Loucy (cell line): ENCODE measurements at regions not wholly inside any gene's neighbourhood (a gene's known extent, or its start where the extent isn't known, plus 50 kb on each side); places are given as distances from the start of the nearest gene placed in this dataset.

ENCODE experiments used
- H2AFZ ChIP-seq: fragments of 200-600 bp; sonication (generic); 2 replicates; pipeline ENCODE4 v1.6.0; 2016; ENCODE audit warnings: antibody characterized with exemption, mild to moderate bottlenecking, low read length, moderate library complexity
- H3F3A ChIP-seq: fragments of 200-600 bp; 2 replicates; pipeline ENCODE4 v1.6.0; 2016; ENCODE audit warnings: antibody characterized with exemption, low read depth, mild to moderate bottlenecking
- H3K27me3 ChIP-seq: fragments of 200-600 bp; sonication (generic); 2 replicates; pipeline ENCODE4 v1.6.1; 2014; ENCODE audit warnings: low read length, mild to moderate bottlenecking; ENCODE audit not compliant: insufficient read depth, poor library complexity, severe bottlenecking
- H3K36me3 ChIP-seq: fragments of 200-600 bp; sonication (generic); 2 replicates; pipeline ENCODE4 v1.6.1; 2016; ENCODE audit warnings: low read length; ENCODE audit not compliant: insufficient read depth
- H3K4me1 ChIP-seq: fragments of 200-600 bp; sonication (generic); 2 replicates; pipeline ENCODE4 v1.5.1; 2014; ENCODE audit warnings: low read length, mild to moderate bottlenecking; ENCODE audit not compliant: insufficient read depth, poor library complexity, severe bottlenecking
- H3K4me2 ChIP-seq: fragments of 200-600 bp; sonication (generic); 2 replicates; pipeline ENCODE4 v1.6.0; 2014; ENCODE audit warnings: antibody characterized with exemption, low read length, low read depth, mild to moderate bottlenecking; ENCODE audit not compliant: poor library complexity, severe bottlenecking
- H3K4me3 ChIP-seq: fragments of 200-600 bp; sonication (generic); 2 replicates; pipeline ENCODE4 v1.5.1; 2014; ENCODE audit warnings: low read length, mild to moderate bottlenecking, mixed read lengths; ENCODE audit not compliant: poor library complexity, severe bottlenecking
- H3K79me2 ChIP-seq: fragments of 200-600 bp; sonication (generic); 2 replicates; pipeline ENCODE4 v1.6.1; 2014; ENCODE audit warnings: low read length; ENCODE audit not compliant: insufficient read depth
- H3K9ac ChIP-seq: fragments of 200-600 bp; sonication (generic); 2 replicates; pipeline ENCODE4 v1.6.0; 2014; ENCODE audit warnings: mild to moderate bottlenecking, low read depth, low read length, moderate library complexity; ENCODE audit not compliant: poor library complexity, severe bottlenecking
- H3K9me2 ChIP-seq: fragments of 200-600 bp; sonication (generic); replicated peaks from 2 replicates; pipeline ENCODE4 v1.6.1; 2016; ENCODE audit warnings: low read depth, low read length, mixed read lengths
- H3K9me3 ChIP-seq: fragments of 200-600 bp; sonication (generic); 2 replicates; pipeline ENCODE4 v1.6.1; 2014; ENCODE audit warnings: mild to moderate bottlenecking, antibody characterized with exemption, low read length, low read depth; ENCODE audit not compliant: insufficient read depth
- H4K20me1 ChIP-seq: fragments of 200-600 bp; sonication (generic); 2 replicates; pipeline ENCODE4 v1.6.0; 2014; ENCODE audit warnings: antibody characterized with exemption, low read length, mild to moderate bottlenecking; ENCODE audit not compliant: insufficient read depth, poor library complexity, severe bottlenecking
- EZH2phosphoT487 ChIP-seq: fragments of 200-600 bp; IDR thresholded peaks from 2 replicates; pipeline ENCODE4 v1.6.1; 2018; ENCODE audit warnings: antibody characterized with exemption, mild to moderate bottlenecking, moderate library complexity, borderline replicate concordance
- TF ChIP-seq, protein P1 (sequence below): fragments of 200-600 bp; sonication (generic); conservative IDR thresholded peaks from 2 replicates; pipeline ENCODE4 v1.5.1; 2014; ENCODE audit warnings: mild to moderate bottlenecking, antibody characterized with exemption, low read length

DNA sequence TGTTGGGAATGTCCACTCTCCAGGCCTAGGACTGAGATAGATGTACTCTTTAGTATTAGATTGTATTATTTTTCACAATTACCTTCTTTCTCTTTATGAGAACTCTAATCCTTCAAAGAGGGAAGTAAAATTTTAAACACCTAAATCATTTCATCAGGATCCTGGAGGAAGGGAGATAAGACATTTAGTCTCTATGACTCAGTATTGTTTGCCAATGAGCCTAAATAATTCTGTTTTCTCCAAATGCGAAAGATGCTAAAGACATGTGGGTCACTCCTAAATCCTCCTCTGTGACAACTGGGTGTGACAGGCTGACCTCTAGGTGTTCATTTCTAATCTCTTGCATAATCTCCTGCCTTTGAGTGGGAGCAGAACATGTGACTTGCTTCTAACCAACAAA lies 1736.6 kb upstream of the MIR17HG start:
- Histone ChIP-seq H3K4me2 (no peak overlapping the region), H2AFZ (no peak overlapping the region), H3K9me3 (peaks cover 5% of the 10 kb centered on the region; the same call in 1 of the 2 replicates), H3K79me2 (no peaks in the 10 kb centered on the region), H3K4me3 (no peak overlapping the region), H3K9me2 (no peaks in the 10 kb centered on the region), H3K4me1 (no peaks in the 10 kb centered on the region), H3K9ac (no peak overlapping the region), H4K20me1 (no peaks in the 10 kb centered on the region), H3K27me3 (no peaks in the 10 kb centered on the region), H3F3A (no peaks in the 10 kb centered on the region), H3K36me3 (no peaks in the 10 kb centered on the region)
- TF ChIP-seq EZH2phosphoT487 = no peak
- TF ChIP-seq, protein P1, sequence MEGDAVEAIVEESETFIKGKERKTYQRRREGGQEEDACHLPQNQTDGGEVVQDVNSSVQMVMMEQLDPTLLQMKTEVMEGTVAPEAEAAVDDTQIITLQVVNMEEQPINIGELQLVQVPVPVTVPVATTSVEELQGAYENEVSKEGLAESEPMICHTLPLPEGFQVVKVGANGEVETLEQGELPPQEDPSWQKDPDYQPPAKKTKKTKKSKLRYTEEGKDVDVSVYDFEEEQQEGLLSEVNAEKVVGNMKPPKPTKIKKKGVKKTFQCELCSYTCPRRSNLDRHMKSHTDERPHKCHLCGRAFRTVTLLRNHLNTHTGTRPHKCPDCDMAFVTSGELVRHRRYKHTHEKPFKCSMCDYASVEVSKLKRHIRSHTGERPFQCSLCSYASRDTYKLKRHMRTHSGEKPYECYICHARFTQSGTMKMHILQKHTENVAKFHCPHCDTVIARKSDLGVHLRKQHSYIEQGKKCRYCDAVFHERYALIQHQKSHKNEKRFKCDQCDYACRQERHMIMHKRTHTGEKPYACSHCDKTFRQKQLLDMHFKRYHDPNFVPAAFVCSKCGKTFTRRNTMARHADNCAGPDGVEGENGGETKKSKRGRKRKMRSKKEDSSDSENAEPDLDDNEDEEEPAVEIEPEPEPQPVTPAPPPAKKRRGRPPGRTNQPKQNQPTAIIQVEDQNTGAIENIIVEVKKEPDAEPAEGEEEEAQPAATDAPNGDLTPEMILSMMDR = no peak

DNA sequence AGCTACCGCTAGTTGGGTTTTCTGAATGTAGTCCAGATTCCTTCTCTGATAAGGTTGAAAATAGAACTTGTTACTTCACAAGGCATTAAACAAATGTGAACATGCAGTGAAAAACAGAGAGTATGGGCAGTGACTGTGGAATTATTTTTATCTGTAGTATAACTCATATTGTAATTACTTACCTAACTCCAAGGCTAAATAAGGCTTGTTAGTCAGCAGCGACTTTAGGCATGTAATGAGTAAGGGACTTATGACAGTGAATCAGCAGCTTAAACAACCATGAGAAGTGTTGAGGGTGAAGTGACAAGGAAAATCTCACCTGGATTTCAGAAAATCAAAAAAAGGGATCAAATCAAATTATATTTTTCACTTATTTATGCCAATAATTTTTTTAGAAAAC lies 1719.5 kb upstream of the MIR17HG start:
- Histone ChIP-seq H3K4me1 (no peaks in the 10 kb centered on the region), H3K27me3 (no peaks in the 10 kb centered on the region), H3K79me2 (no peaks in the 10 kb centered on the region), H3K36me3 (no peaks in the 10 kb centered on the region), H3F3A (no peaks in the 10 kb centered on the region), H3K9me2 (no peaks in the 10 kb centered on the region), H3K4me3 (no peak overlapping the region), H3K9ac (no peak overlapping the region), H2AFZ (no peak overlapping the region), H3K9me3 (no peaks in the 10 kb centered on the region), H4K20me1 (no peaks in the 10 kb centered on the region), H3K4me2 (no peak overlapping the region)
- TF ChIP-seq, protein P1 = no peak
- TF ChIP-seq EZH2phosphoT487 = no peak

DNA sequence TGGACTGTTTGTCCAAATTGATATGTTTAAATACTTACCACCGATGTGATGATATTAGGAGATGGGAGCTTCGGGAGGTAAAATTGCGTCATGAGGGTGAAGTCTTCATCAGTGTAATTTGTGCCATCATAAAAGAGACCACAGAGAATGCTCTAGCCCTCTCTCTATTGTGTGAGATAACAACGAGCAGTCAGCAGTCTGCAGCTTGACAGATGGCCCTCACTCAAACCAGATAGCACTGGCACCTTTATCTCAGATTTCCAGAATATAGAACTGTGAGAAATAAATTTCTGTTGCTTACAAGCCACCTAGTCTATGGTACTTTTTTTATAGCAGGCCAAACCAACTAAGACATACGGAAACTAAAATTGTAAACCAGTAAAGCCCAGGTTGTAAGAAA lies 1718.9 kb upstream of the MIR17HG start:
- H3K79me2 ChIP-seq = no peaks in the 10 kb centered on the region
- H3K27me3 ChIP-seq = no peaks in the 10 kb centered on the region
- no peaks in the 10 kb centered on the region for H3K9me3 ChIP-seq
- no peak overlapping the region for H3K4me3 ChIP-seq
- H3K9me2 ChIP-seq = no peaks in the 10 kb centered on the region
- no peaks in the 10 kb centered on the region for H4K20me1 ChIP-seq
- no peaks in the 10 kb centered on the region for H3F3A ChIP-seq
- no peak overlapping the region for H2AFZ ChIP-seq
- H3K4me2 ChIP-seq = no peak overlapping the region
- H3K9ac ChIP-seq = no peak overlapping the region
- TF ChIP-seq, protein P1 = no peak
- no peaks in the 10 kb centered on the region for H3K36me3 ChIP-seq
- H3K4me1 ChIP-seq = no peaks in the 10 kb centered on the region
